ENCODE measurements at regions not wholly inside any gene's neighbourhood (a gene's known extent, or its start where the extent isn't known, plus 50 kb on each side); places are given as distances from the start of the nearest gene placed in this dataset.

DNA sequence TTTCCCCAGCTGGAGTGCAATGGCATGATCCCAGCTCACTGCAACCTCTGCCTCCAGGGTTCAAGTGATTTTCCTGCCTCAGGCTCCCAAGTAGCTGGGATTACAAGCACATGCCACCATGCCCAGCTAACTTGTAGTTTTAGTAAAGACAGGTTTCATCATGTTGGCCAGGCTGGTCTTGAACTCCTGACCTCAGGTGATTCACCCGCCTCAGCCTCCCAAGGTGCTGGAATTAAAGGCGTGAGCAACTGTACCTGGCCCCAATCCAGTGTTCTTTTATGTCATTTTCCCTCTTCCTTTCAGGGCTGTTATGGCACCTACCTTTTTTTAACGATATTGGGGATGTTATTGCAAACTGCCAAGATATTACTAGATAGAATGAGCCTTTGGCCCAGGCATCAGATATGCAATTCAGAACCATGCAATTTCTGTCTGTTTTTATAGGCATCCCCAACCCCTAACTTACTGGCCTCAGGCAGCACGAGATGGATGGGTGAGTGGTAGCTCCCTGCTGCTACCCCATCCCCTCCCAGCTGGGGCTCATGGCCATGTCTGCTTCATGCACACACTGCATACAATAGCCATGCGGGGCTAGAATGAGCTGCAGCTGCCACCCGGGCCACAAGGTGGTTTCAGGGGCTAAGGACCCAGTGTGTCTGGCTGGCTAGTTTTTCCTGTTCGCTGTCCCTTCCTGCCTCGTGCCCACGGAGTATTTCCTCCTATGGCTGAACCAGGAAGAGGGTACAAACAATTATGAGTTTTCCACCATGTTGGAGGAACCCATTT lies 1080.1 kb upstream of the SORCS1 start:
- no peak overlapping the region for H3K27ac ChIP-seq (ENCODE audit: low read depth, low read length)
- no peaks in the 10 kb centered on the region for H3K27me3 ChIP-seq (ENCODE audit: control insufficient read depth in 1 of 2, insufficient read depth in 2 of 2, low read length in 2 of 2)
- no peaks in the 10 kb centered on the region for H3K9me3 ChIP-seq (ENCODE audit: low read length)
- H3K36me3 ChIP-seq (ENCODE audit: insufficient read depth, low read length), result no peaks in the 10 kb centered on the region
- H3K4me3 ChIP-seq (ENCODE audit: low read depth in 1 of 2, low read length in 2 of 2), result no peak overlapping the region
- H3K4me1 ChIP-seq (ENCODE audit: insufficient read depth, low read length), result no peaks in the 10 kb centered on the region
- no peak overlapping the region for H3K9ac ChIP-seq (ENCODE audit: low read length)

DNA sequence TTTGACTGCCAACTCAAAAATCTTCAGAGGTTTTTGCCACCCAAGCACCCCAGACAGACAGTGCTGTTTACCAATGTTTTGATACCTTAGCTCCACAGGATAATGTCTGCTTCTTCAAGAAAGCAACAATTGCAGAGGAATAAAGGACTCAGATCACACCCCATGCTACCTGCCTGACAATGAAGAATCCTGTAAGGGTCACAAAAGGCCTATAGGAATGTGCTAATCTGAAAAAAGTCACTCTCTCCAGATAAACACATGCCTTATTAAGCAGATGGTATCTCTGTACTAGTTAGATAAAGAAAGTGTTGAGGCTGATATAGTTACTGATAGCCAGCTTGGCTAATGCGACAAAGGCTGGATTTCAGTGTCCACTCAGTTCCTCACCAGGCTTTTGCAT lies 1076.7 kb upstream of the SORCS1 start:
- Histone ChIP-seq H3K36me3 (ENCODE audit: insufficient read depth, low read length) (no peaks in the 10 kb centered on the region), H3K4me3 (ENCODE audit: low read depth in 1 of 2, low read length in 2 of 2) (no peak overlapping the region), H3K9ac (ENCODE audit: low read length) (no peak overlapping the region), H3K27me3 (ENCODE audit: control insufficient read depth in 1 of 2, insufficient read depth in 2 of 2, low read length in 2 of 2) (no peaks in the 10 kb centered on the region), H3K9me3 (ENCODE audit: low read length) (no peaks in the 10 kb centered on the region), H3K27ac (ENCODE audit: low read depth, low read length) (no peak overlapping the region), H3K4me1 (ENCODE audit: insufficient read depth, low read length) (no peaks in the 10 kb centered on the region)

DNA sequence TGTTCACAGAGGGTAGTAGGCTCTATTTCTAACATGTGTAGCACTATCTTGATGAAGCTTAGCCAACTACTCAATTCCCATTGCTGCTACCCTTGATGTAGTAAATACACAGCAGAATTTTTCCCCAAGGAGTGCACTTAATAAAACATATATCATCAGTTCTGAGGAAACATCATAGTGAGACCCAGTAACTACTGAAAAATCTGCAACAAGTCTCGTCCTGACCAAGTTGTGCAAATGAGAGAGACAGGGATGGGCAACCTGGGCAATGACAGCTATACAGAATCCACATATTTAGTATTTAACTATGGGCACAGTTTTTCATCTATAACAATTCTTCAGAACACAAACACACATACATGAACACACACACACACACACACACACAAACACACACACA lies 1073.8 kb upstream of the SORCS1 start:
- Histone ChIP-seq H3K9ac (ENCODE audit: low read length) (no peak overlapping the region), H3K27me3 (ENCODE audit: control insufficient read depth in 1 of 2, insufficient read depth in 2 of 2, low read length in 2 of 2) (no peaks in the 10 kb centered on the region), H3K27ac (ENCODE audit: low read depth, low read length) (no peak overlapping the region), H3K9me3 (ENCODE audit: low read length) (no peaks in the 10 kb centered on the region), H3K4me1 (ENCODE audit: insufficient read depth, low read length) (no peaks in the 10 kb centered on the region), H3K36me3 (ENCODE audit: insufficient read depth, low read length) (no peaks in the 10 kb centered on the region), H3K4me3 (ENCODE audit: low read depth in 1 of 2, low read length in 2 of 2) (no peak overlapping the region)

DNA sequence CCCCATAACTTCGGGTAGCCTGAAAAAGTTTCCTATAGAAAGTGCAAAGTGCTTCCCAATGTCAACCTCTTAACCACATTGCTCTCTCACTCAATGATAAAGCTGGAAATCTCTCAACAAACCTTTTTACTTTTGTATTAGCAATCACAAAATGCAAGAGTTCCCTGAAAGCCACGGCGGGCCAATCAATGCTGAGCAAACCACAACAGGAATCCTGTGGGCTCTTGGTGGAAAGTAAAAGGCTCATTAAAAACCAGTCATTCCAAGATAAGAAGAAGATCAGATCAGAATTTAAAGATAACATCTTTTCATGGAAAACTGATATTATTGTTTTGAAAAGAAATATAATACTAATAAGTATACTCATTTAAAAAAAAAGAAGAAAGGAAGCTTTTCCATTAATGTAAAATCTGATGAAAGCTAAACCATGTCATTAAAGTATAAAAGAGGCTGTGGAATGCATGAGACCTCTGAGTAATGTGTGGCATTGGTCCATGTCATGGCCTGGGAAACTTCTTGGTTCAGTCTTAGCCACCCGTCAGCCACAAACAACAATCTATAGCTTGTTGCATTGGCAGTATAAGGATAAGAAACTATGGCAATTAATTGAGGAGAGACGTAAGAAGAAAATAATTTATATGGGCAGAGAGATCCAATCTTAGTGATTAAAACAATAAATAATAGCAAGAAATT lies 1066.1 kb upstream of the SORCS1 start:
- Histone ChIP-seq H3K4me3 (ENCODE audit: low read depth in 1 of 2, low read length in 2 of 2) (no peak overlapping the region), H3K27ac (ENCODE audit: low read depth, low read length) (no peak overlapping the region), H3K9me3 (ENCODE audit: low read length) (no peaks in the 10 kb centered on the region), H3K27me3 (ENCODE audit: control insufficient read depth in 1 of 2, insufficient read depth in 2 of 2, low read length in 2 of 2) (no peaks in the 10 kb centered on the region), H3K9ac (ENCODE audit: low read length) (no peak overlapping the region), H3K4me1 (ENCODE audit: insufficient read depth, low read length) (no peaks in the 10 kb centered on the region), H3K36me3 (ENCODE audit: insufficient read depth, low read length) (no peaks in the 10 kb centered on the region)

DNA sequence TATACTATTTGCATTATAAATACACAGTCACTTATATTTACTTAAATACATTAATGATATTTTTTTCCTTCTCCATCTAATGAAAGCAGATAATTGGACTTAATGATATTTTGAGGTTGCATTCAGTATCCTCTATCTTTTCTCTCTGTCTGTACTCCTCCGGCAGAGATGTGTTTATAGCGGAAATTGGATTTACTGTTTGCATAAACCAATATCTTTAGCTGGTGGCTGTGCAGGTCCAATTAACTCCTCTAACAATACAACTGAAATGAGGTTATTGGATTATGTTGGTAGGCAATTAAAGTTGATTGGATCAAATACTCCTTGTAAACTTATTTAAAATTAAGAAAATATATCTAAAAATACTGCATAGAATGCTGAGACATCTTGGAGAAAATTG lies 1044.2 kb upstream of the SORCS1 start:
- Histone ChIP-seq H3K27me3 (ENCODE audit: control insufficient read depth in 1 of 2, insufficient read depth in 2 of 2, low read length in 2 of 2) (no peaks in the 10 kb centered on the region), H3K27ac (ENCODE audit: low read depth, low read length) (no peak overlapping the region), H3K36me3 (ENCODE audit: insufficient read depth, low read length) (no peaks in the 10 kb centered on the region), H3K9ac (ENCODE audit: low read length) (no peak overlapping the region), H3K4me3 (ENCODE audit: low read depth in 1 of 2, low read length in 2 of 2) (no peak overlapping the region), H3K4me1 (ENCODE audit: insufficient read depth, low read length) (no peaks in the 10 kb centered on the region), H3K9me3 (ENCODE audit: low read length) (no peaks in the 10 kb centered on the region)

DNA sequence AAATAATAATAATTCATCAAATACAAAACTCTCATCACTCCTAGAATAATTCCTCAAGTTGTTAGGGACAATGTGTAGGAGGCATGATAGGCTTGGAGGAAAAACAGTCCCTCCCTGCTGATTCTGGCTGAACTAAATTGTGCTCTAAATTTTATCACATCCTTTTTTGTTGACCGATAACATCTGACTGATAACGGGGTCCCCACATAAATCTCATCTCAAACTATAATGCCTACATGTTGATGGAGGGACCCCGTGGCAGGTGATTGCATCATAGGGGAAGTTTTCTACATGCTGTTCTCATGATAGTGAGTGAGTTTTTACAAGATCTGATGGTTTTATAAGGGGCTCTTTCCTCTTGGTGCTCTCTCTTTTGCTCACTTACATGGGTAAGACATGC lies 1043.5 kb upstream of the SORCS1 start:
- no peak overlapping the region for H3K27ac ChIP-seq (ENCODE audit: low read depth, low read length)
- H3K4me3 ChIP-seq (ENCODE audit: low read depth in 1 of 2, low read length in 2 of 2), result no peak overlapping the region
- H3K27me3 ChIP-seq (ENCODE audit: control insufficient read depth in 1 of 2, insufficient read depth in 2 of 2, low read length in 2 of 2), result no peaks in the 10 kb centered on the region
- no peaks in the 10 kb centered on the region for H3K4me1 ChIP-seq (ENCODE audit: insufficient read depth, low read length)
- H3K36me3 ChIP-seq (ENCODE audit: insufficient read depth, low read length), result no peaks in the 10 kb centered on the region
- H3K9me3 ChIP-seq (ENCODE audit: low read length), result no peaks in the 10 kb centered on the region
- no peak overlapping the region for H3K9ac ChIP-seq (ENCODE audit: low read length)

DNA sequence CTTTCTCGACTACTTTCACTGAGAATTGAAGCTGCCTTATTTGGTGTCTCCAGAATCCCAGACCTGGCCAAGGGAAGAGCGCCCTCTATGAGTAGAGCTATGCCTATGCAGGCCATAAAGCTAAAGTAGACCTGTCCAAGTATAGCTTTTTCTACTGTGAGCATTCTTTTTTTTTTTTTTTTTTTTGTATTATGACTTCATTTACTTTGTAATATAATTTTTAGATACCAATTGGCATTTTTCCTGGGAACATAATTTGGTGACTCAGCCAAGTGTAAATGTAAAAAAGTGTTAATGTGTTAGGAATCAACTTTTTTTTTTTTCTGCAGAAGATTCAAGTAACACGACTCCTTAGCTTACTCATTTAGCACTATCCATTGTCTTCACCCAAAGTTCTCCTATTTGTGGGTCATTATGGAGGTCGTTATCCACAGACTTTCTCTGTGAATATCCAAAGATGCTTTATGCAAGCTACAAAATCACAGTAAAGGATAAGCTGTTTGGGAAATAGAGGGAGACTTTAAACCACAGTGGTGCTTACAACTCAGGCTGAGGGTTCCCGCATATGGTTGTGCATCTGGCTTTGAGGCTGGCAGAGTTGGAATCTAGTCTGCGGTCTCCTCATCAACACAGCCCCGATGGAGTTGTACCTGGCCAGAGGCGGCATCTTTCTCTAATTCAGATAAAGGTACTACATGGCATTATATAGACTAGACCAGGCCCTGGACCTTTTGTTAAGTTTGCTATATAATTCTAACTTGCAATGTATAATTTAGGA lies 1040.2 kb upstream of the SORCS1 start:
- H3K27ac ChIP-seq (ENCODE audit: low read depth, low read length), result no peak overlapping the region

DNA sequence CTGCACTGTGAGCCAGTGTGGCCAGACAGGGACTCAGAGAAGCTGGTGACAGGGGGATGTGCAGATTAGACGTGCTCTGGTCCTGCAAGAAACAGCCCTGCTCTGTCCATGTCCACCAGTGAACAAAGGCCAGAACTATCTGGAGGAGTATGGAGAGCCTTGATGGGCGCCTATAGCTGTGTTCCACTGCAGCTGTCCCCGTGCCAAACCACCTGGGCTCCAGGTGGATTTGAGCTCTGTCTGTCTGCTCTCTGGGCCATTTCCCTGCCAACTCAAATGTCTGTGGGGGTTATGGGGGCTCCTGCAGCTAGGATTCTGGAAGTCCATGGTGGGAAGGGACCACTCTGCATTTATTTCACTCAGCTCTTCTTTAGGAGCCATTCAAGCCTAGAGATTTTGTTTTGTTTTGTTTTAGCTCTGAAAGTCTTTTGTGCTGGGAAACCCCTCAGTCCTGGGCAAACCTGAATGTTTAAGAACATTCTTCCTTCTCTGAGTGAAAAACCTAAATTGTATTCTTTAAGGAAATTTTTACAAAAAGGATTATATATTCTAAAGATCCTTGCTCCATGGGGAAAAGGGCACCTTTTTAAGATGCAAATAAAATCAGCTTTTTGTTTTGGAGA lies 1039.5 kb upstream of the SORCS1 start:
- Histone ChIP-seq H3K9me3 (ENCODE audit: low read length) (no peaks in the 10 kb centered on the region), H3K27ac (ENCODE audit: low read depth, low read length) (no peak overlapping the region), H3K4me1 (ENCODE audit: insufficient read depth, low read length) (no peaks in the 10 kb centered on the region), H3K4me3 (ENCODE audit: low read depth in 1 of 2, low read length in 2 of 2) (no peak overlapping the region), H3K9ac (ENCODE audit: low read length) (no peak overlapping the region), H3K36me3 (ENCODE audit: insufficient read depth, low read length) (no peaks in the 10 kb centered on the region), H3K27me3 (ENCODE audit: control insufficient read depth in 1 of 2, insufficient read depth in 2 of 2, low read length in 2 of 2) (no peaks in the 10 kb centered on the region)

More for the DNA sequence above, 1040.2 kb upstream of the SORCS1 start:
- Histone ChIP-seq H3K9ac (ENCODE audit: low read length) (no peak overlapping the region), H3K36me3 (ENCODE audit: insufficient read depth, low read length) (no peaks in the 10 kb centered on the region), H3K27me3 (ENCODE audit: control insufficient read depth in 1 of 2, insufficient read depth in 2 of 2, low read length in 2 of 2) (no peaks in the 10 kb centered on the region), H3K9me3 (ENCODE audit: low read length) (no peaks in the 10 kb centered on the region), H3K4me1 (ENCODE audit: insufficient read depth, low read length) (no peaks in the 10 kb centered on the region), H3K4me3 (ENCODE audit: low read depth in 1 of 2, low read length in 2 of 2) (no peak overlapping the region)

DNA sequence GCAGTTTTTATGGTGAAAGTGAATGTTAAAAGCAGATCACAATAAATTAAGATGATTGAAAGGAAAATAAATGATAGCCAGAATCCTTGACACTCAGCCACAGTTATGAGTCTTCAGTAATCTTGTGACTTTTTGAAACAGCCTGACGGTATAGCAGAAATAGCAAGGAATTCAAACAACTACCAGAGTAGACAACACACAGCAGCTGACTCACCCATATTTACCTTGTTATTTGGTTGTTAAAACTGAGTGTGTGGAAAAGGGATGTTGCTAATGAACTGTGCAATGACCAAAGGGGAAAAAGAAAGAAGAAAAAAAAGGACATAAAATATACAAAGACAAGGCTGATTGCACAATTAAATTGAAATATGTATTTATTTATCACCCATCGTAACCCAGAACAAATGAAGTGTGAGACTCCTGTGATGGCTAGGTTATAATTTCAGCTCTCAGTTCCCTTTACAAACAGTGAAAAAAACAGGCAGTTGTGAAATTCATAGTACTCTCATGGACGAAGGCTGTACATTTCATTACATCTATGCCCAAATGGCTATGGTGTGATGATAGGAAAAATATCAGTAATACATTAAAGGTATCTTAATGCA lies 1023.0 kb upstream of the SORCS1 start:
- H3K9ac ChIP-seq (ENCODE audit: low read length), result no peak overlapping the region
- no peak overlapping the region for H3K27ac ChIP-seq (ENCODE audit: low read depth, low read length)
- no peaks in the 10 kb centered on the region for H3K27me3 ChIP-seq (ENCODE audit: control insufficient read depth in 1 of 2, insufficient read depth in 2 of 2, low read length in 2 of 2)
- no peaks in the 10 kb centered on the region for H3K4me1 ChIP-seq (ENCODE audit: insufficient read depth, low read length)
- no peak overlapping the region for H3K4me3 ChIP-seq (ENCODE audit: low read depth in 1 of 2, low read length in 2 of 2)
- H3K9me3 ChIP-seq (ENCODE audit: low read length), result no peaks in the 10 kb centered on the region
- H3K36me3 ChIP-seq (ENCODE audit: insufficient read depth, low read length), result no peaks in the 10 kb centered on the region

DNA sequence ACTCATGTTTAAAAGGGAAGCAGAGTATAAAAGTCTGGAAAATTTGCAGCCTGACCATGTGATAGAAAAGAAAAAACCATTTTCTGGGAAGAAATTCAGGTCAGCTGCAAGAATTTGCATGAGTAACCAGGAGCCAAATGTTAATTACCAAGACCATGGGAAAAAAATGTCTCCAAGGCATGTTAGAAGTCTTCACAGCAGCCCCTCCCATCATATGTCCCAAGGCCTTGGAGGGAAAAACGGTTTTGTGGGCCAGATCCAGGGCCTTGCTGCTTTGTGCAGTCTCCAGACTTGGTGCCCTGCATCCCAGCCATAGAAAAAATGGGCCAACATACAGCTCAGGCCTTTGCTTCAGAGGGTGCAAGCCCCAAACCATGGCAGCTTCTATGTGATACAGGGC lies 1019.6 kb upstream of the SORCS1 start:
- Histone ChIP-seq H3K4me3 (ENCODE audit: low read depth in 1 of 2, low read length in 2 of 2) (no peak overlapping the region), H3K9ac (ENCODE audit: low read length) (no peak overlapping the region), H3K36me3 (ENCODE audit: insufficient read depth, low read length) (no peaks in the 10 kb centered on the region), H3K27me3 (ENCODE audit: control insufficient read depth in 1 of 2, insufficient read depth in 2 of 2, low read length in 2 of 2) (no peaks in the 10 kb centered on the region), H3K4me1 (ENCODE audit: insufficient read depth, low read length) (no peaks in the 10 kb centered on the region), H3K27ac (ENCODE audit: low read depth, low read length) (no peak overlapping the region), H3K9me3 (ENCODE audit: low read length) (no peaks in the 10 kb centered on the region)

DNA sequence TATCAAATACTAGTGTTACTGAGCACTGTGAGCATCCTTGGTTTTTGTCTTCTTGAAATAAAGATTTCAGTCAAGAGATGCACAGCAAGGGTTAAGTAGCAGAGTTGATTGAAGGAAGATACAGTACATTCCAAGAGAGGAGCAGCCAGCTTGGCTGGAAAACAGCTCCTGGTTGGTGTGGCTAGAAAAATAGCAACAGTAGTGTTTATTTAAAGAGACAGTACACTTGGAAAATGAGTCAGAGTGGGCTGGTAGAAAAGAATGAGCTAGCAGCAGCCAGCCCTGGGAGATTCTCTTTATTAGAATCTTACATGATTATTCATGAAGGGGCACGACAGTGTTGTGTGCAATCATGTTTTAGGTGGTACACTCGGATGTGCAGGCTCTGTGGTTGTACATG lies 1016.4 kb upstream of the SORCS1 start:
- Histone ChIP-seq H3K9me3 (ENCODE audit: low read length) (no peaks in the 10 kb centered on the region), H3K27ac (ENCODE audit: low read depth, low read length) (no peak overlapping the region), H3K4me1 (ENCODE audit: insufficient read depth, low read length) (no peaks in the 10 kb centered on the region), H3K9ac (ENCODE audit: low read length) (no peak overlapping the region), H3K27me3 (ENCODE audit: control insufficient read depth in 1 of 2, insufficient read depth in 2 of 2, low read length in 2 of 2) (no peaks in the 10 kb centered on the region), H3K36me3 (ENCODE audit: insufficient read depth, low read length) (no peaks in the 10 kb centered on the region), H3K4me3 (ENCODE audit: low read depth in 1 of 2, low read length in 2 of 2) (no peak overlapping the region)

All from muscle layer of colon (tissue), 2 donors.